H7 (cell line): ENCODE measurements at regions not wholly inside any gene's neighbourhood (a gene's known extent, or its start where the extent isn't known, plus 50 kb on each side); places are given as distances from the start of the nearest gene placed in this dataset.

ENCODE experiments used
- DNase-seq: peaks from one replicate; pipeline ENCODE4 v3.0.0; 2012
- H3K27me3 ChIP-seq: 2 replicates; pipeline ENCODE4 v1.6.0; 2011; ENCODE audit warnings: mild to moderate bottlenecking, low read length; ENCODE audit not compliant: control insufficient read depth, insufficient read depth
- H3K36me3 ChIP-seq: replicated peaks from 2 replicates; pipeline ENCODE4 v1.5.1; 2011; ENCODE audit warnings: low read length; ENCODE audit not compliant: control insufficient read depth, insufficient read depth
- H3K4me3 ChIP-seq: 2 replicates; pipeline ENCODE4 v1.5.1; 2011; ENCODE audit warnings: low read depth, mild to moderate bottlenecking, control low read depth, low read length, moderate library complexity; ENCODE audit not compliant: insufficient read depth

DNA sequence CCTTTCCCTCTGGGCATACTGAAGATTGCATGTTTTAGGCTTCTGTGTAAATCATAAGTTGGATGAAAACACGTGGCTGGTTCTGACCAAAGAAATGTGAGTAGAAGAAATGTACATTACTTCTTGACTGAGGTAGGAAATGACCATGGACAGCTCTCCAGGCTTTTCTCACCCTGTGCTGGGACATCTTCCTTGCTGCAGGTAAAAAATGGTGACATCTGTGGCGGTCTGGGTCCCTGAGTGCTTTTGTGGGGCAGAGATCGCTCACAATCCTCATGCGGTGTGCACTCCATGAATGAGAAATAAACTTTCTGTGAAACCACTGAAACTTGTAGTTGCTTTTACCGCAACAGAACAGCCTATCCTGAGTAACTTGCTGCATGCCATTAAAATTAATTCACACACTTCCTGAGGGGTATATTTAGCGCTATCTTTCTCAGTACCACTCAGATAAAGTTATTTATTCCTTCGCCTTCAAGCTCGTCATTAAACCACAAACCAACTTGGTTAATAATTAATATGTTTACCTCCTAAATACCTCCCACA lies 730.4 kb downstream of the EFNA5 start:
- DNase-seq, result no peak
- no peaks in the 10 kb centered on the region for H3K36me3 ChIP-seq
- no peaks in the 10 kb centered on the region for H3K27me3 ChIP-seq
- no peak overlapping the region for H3K4me3 ChIP-seq

DNA sequence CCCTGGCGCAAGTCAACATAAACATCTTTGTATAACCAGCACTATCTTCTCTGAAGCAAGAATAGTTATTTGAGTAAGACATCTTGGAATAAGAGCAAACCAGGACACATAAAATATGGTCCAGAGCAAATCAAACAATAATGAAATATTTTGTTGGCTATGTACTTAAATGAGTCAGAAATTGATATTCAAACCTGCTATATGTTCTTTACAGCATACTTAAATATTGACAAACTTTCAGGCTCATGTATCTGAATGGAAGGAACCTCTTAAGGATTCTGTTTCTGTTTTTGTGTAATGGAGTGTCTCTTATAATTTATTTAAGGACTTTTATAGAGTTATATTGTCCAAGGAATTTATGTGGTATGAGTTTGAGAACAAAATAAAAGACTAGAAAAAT lies 747.3 kb downstream of the EFNA5 start:
- Histone ChIP-seq H3K27me3 (no peaks in the 10 kb centered on the region), H3K4me3 (no peak overlapping the region), H3K36me3 (no peaks in the 10 kb centered on the region)
- no peak for DNase-seq

DNA sequence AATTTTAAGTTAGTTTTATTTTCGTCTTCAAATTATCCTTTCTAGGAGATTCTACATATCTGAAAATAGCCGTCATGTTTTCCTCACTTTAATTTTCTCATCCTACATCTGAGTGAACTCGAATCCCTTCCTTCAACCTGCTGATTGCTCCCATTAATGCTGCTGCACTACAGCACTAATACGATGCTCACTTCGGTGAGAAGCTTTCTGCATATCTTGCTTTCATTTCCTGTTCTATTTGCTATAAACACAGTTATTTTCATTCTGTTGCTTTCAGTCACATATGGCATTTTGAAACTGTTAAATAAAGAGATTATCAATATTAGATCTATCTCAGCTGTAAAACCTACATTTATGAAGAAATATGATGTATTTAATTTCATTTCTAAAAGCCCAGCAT lies 749.2 kb downstream of the EFNA5 start:
- DNase-seq, result no peak
- Histone ChIP-seq H3K36me3 (no peaks in the 10 kb centered on the region), H3K4me3 (no peak overlapping the region), H3K27me3 (no peaks in the 10 kb centered on the region)

DNA sequence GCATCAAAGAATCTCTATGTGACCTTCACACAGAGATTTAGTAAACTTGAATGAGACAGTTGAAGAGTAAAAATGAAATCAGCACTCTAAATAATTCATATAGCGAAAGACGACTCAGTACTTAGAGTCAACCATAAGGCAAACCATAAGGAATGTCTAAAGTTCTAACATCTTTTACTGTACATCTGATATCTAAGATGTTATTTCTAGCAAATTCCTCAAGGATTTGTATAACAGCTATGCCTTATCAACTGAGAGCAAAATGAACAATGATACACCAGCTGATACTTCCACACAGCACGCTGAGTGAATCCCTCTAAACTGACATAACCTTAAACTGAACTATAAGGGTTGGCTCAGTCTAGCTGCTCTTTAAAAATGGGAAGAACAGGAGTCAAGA lies 760.3 kb downstream of the EFNA5 start:
- no peak overlapping the region for H3K4me3 ChIP-seq
- no peaks in the 10 kb centered on the region for H3K36me3 ChIP-seq
- no peak for DNase-seq
- H3K27me3 ChIP-seq, result no peaks in the 10 kb centered on the region

DNA sequence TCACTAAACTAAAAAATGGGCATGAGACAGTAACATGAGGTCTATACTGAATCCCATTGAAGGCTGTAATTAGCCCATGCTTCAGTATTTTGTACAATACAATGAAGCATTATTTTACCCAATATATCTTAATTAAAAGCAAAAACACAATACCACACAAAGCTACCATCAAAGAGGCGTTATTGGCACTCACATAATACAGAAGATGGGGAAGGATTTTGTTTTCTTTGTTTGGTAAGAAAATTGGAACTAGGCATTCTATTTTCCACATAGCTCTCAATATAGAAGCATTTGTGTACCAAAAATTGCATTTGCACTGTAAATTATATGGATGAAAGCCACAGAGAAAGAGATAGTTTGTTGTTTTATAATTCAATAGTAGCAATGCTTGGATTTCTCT lies 761.0 kb downstream of the EFNA5 start:
- no peaks in the 10 kb centered on the region for H3K27me3 ChIP-seq
- H3K4me3 ChIP-seq, result no peak overlapping the region
- H3K36me3 ChIP-seq, result no peaks in the 10 kb centered on the region
- no peak for DNase-seq

DNA sequence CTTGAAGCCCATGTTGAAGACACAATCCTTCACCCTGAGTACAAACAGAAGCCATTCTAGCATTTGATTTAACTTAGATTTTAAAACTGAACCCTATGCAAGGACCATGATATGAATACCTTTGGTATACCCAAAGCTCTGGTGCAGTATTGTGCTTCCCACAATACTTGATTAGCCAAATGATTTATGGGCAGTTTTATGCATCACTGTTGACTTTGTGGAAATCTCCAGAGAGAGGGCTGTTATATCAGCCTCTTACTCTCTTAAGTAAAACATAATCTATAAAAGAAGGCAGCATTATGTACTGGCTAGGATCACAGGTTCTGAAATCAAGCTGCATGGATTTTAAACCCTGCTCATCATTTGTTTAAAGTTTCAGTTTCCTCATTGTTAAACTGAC lies 762.8 kb downstream of the EFNA5 start:
- H3K4me3 ChIP-seq, result no peak overlapping the region
- no peak for DNase-seq
- no peaks in the 10 kb centered on the region for H3K27me3 ChIP-seq
- H3K36me3 ChIP-seq, result no peaks in the 10 kb centered on the region

DNA sequence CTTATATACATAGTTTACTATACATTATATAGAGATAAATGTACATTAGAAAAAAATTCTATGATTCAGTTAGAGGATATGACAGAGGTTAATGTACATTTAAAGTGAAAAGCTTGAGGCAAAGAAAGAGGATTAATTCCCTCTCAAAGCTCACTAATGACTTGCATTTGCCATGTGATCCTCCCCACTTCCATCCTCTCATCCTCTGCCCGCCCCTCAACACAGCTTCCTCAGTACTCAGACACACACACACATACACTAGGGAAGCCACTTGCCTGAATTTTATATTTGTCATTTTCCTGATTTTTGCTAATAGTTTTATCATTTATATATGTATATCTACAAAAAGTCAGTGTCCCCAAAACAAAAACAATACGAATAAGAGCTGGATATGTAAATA lies 764.5 kb downstream of the EFNA5 start:
- Histone ChIP-seq H3K36me3 (no peaks in the 10 kb centered on the region), H3K4me3 (no peak overlapping the region), H3K27me3 (no peaks in the 10 kb centered on the region)
- peak; percentile 7 for DNase-seq

DNA sequence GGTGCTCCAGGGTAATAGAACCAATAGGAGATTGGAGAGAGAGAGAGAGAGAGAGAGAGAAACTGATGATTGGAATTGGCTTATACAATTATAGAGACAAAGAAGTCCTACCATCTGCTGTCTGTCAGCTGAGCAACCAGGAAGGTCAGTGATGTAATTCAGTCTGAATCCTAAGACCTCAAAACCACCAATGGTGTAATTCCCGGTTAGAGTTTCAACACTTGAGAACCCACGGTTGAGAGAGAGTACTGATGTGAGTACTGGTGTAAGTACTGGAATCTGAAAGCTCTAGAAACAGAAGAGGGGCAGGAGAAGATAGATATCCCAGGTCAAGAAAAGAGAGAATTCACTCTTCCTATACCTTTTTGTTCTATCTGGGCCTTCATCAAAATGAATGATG lies 775.8 kb downstream of the EFNA5 start:
- no peaks in the 10 kb centered on the region for H3K27me3 ChIP-seq
- H3K4me3 ChIP-seq, result no peak overlapping the region
- no peaks in the 10 kb centered on the region for H3K36me3 ChIP-seq
- no peak for DNase-seq

DNA sequence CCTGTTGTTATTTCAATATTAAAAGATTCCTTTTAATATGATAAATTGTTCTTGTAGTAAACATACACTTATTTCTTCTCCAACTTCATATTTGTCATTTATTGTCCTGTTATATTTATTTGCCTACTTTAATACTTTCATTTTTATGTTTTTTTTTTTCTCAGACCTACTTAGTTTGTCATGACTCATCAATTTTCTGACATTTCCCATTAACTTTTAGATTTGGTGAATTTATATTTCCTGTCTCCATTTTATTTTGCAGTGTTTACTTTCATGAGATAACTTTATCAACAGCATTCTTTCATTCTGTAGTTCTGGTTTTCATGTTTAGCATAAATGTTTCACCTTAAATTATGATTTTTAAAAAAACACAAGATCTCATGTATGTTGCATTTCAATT lies 788.7 kb downstream of the EFNA5 start:
- H3K27me3 ChIP-seq, result no peaks in the 10 kb centered on the region
- H3K36me3 ChIP-seq, result no peaks in the 10 kb centered on the region; the same call in 1 of the 2 replicates
- no peak overlapping the region for H3K4me3 ChIP-seq
- no peak for DNase-seq

DNA sequence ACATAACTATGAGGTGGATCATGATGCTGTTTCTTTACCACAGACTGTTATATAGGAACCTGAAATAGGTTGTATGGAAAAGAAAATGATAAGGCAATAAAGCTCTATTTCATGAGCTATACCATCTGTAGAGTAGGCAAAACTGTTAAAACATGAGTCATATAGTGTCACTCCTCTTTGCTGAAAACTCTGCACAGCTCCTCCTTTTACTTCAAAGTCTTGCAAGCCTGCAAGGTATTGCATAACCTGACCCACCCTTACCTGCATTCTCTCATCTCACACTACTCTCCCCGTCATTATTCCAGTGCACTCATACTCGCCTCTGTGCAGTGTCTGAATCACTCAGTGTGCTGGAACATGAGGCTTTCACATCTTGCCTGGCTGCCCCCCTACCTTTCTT lies 790.1 kb downstream of the EFNA5 start:
- Histone ChIP-seq H3K27me3 (no peaks in the 10 kb centered on the region), H3K4me3 (no peak overlapping the region), H3K36me3 (no peaks in the 10 kb centered on the region; the same call in 1 of the 2 replicates)
- no peak for DNase-seq

DNA sequence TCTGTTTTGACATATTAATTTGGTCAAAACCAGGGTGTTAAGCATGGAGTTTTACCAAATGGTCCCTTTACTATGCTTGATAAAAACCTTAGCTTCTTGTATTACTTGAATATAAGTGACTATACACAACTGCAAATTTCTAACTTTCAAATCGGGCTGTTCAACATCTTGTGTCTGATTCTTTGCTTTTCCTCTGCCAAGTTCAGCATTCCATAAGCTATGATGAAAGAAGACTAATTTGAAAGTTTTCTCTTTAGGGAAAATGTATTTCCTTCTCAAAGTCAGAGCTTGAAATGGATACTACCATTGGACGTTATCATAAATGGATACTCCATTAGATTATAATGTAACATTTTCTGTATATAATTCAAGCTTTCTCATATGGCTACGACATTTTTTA lies 792.9 kb downstream of the EFNA5 start:
- no peak for DNase-seq
- Histone ChIP-seq H3K4me3 (no peak overlapping the region), H3K36me3 (no peaks in the 10 kb centered on the region; the same call in 1 of the 2 replicates), H3K27me3 (no peaks in the 10 kb centered on the region)

DNA sequence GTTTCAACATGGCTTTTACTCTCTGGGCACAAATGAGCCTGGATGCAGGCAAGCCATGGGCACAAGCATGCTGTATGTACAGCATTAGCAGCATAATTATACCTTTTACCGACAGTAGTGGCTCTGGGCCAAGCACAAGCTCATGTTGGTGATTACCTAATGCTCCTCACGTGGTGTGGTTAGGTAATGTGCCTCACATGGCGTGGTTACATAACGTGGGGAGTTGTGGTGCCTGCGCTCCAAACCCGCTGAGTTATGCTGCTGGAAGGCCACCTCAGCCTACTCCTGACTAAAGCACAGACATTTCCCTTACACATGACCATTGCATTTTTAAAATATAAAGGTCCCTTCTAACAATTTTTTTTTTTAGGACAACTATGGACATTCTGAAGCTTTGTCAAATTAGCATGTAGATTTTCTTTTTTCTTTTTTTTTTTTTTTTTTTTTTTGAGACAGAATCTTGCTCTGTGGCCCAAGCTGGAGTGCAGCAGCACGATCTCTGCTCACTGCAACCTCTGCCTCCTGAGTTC lies 794.0 kb downstream of the EFNA5 start:
- Histone ChIP-seq H3K27me3 (no peaks in the 10 kb centered on the region), H3K36me3 (no peaks in the 10 kb centered on the region; the same call in 1 of the 2 replicates), H3K4me3 (no peak overlapping the region)
- DNase-seq, result no peak

DNA sequence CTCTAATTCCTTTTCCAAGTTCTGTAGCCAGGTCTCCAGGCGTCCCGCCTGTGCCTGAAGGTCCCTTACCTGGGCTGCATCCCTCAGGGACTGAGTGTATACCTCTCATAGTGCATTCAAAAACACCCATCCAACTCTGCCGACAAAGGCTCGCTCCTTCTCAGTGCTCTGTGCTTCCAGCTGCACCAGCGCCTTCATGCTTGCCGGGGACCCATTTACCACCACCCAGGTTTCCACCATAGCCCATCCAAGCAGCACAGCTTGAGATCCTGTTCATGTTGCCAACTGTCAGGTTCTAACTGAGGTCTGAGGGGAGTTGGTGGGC lies 794.5 kb downstream of the EFNA5 start:
- DNase-seq, result no peak
- H3K36me3 ChIP-seq, result no peaks in the 10 kb centered on the region; the same call in 1 of the 2 replicates
- no peak overlapping the region for H3K4me3 ChIP-seq
- H3K27me3 ChIP-seq, result no peaks in the 10 kb centered on the region

DNA sequence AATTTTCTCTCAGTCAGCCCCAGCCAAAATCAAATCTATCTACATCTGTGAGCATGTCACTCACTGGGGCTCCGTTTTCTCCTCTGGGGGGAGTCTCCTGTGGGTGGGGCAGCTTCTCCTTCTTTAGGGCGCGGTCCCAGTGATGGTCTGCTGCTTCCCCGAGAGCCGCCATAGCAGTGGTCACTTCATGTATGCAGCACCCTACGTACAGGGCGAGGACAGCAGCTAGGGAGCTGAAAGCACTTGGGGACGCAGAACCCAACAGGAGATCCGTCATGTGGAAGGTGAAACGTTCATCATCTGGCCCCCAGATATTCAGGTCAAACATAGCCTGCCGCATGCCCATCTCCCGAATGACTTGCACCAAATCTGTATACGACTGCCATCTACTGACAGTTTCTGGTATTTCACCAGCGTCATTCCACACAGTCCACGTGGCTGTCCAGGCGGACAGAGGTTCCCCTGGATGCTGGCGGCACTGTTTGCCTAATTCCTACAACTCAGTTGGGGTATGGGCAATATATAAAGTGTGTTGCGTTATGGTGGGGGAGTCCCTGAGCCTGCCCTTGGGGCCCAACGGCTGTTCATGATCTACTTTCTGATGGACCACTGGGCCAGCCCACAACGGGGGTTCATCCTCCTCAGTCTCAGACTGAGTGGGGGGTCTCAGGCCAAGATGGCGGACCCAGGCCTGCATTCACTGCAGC lies 795.0 kb downstream of the EFNA5 start:
- no peak for DNase-seq
- H3K4me3 ChIP-seq, result no peak overlapping the region
- no peaks in the 10 kb centered on the region; the same call in 1 of the 2 replicates for H3K36me3 ChIP-seq
- no peaks in the 10 kb centered on the region for H3K27me3 ChIP-seq

DNA sequence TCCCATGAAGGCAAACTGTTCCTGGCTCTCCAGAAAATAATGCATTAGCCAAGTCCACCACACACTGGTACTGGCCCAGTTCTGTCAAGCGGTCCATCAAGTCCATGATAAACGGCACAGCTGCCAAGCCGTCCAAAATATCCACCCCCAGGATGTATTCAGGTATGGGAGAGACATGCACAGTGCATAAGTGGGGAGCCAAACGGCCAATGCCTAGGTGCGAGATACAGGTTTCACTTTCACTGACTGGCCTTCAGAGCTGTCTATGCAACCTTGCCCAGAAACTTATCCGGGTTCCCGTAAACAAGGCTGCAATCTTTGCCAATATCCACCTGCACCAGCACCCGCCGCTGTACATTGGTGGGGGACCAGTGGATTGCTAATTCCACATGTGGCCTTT lies 795.8 kb downstream of the EFNA5 start:
- H3K36me3 ChIP-seq, result no peaks in the 10 kb centered on the region; the same call in 1 of the 2 replicates

More for the DNA sequence above, 795.8 kb downstream of the EFNA5 start:
- DNase-seq, result no peak
- Histone ChIP-seq H3K27me3 (no peaks in the 10 kb centered on the region), H3K4me3 (no peak overlapping the region)
